HEK293 (cell line): ENCODE measurements at regions not wholly inside any gene's neighbourhood (a gene's known extent, or its start where the extent isn't known, plus 50 kb on each side); places are given as distances from the start of the nearest gene placed in this dataset.
A peak's percentile ranks its signal among the peaks of the same experiment; 100 is the strongest.

Experiments
- CTCF ChIA-PET: fragments of 350-600 bp; formaldehyde crosslinking; extraction: SDS; loops from one replicate; lab custom pipeline; 2021; ENCODE audit warnings: antibody characterized with exemption; lab: Yijun Ruan, JAX
- POLR2A ChIA-PET: fragments of 300-600 bp; formaldehyde crosslinking; extraction: SDS; loops from one replicate; lab custom pipeline; 2020; ENCODE audit warnings: antibody characterized with exemption, inconsistent platforms; lab: Yijun Ruan, JAX
- H3K27ac ChIP-seq: fragments of 200-500 bp; sonication (Bioruptor generic); 2 replicates; pipeline ENCODE4 v1.5.1; 2014; ENCODE audit warnings: low read depth, low read length, control low read depth, inconsistent platforms; ENCODE audit errors: extremely low read depth
- H3K36me3 ChIP-seq, 2 experiments: fragments of 200-500 bp in 1 of 2; sonication (Bioruptor generic) in 1 of 2; 1 replicate in 1 of 2; 2 replicates in 1 of 2; pipeline ENCODE4 v1.5.1; 2014 to 2017; ENCODE audit warnings: inconsistent platforms in 2 of 2, low read length in 2 of 2; ENCODE audit not compliant: control insufficient read depth in 2 of 2, insufficient read depth in 1 of 2
- H3K4me1 ChIP-seq: fragments of 200-500 bp; sonication (Bioruptor generic); 2 replicates; pipeline ENCODE4 v1.5.1; 2014; ENCODE audit warnings: mild to moderate bottlenecking, low read length, inconsistent platforms; ENCODE audit not compliant: control insufficient read depth, insufficient read depth
- H3K4me3 ChIP-seq: 2 replicates; pipeline ENCODE4 v1.5.1; 2011; ENCODE audit warnings: low read depth, mild to moderate bottlenecking, control low read depth, low read length, moderate library complexity
- H3K9me3 ChIP-seq: fragments of 200-500 bp; sonication (Bioruptor generic); 2 replicates; pipeline ENCODE4 v1.5.1; 2014; ENCODE audit warnings: low read depth, low read length, inconsistent platforms; ENCODE audit not compliant: control insufficient read depth, insufficient read depth
- EGR2 ChIP-seq: fragments of 450-650 bp; formaldehyde crosslinking; IDR thresholded peaks from 2 replicates; pipeline ENCODE4 v1.5.1; 2016; ENCODE audit warnings: low read depth, missing biosample characterization, missing genetic modification characterization
- GLI2 ChIP-seq: fragments of 450-650 bp; formaldehyde crosslinking; IDR thresholded peaks from 2 replicates; pipeline ENCODE4; 2017; ENCODE audit warnings: missing biosample characterization, missing genetic modification characterization, low read depth, borderline replicate concordance
- GLIS1 ChIP-seq: fragments of 450-650 bp; formaldehyde crosslinking; IDR thresholded peaks from 2 replicates; pipeline ENCODE4 v1.5.1; 2016; ENCODE audit warnings: missing biosample characterization, missing genetic modification characterization
- SALL2 ChIP-seq: fragments of 450-650 bp; formaldehyde crosslinking; IDR thresholded peaks from 2 replicates; pipeline ENCODE4 v1.5.0; 2017; ENCODE audit warnings: missing biosample characterization, mild to moderate bottlenecking, missing genetic modification characterization, borderline replicate concordance
- SCRT1 ChIP-seq: fragments of 450-650 bp; formaldehyde crosslinking; IDR thresholded peaks from 2 replicates; pipeline ENCODE4 v1.5.1; 2016; ENCODE audit warnings: missing biosample characterization, missing genetic modification characterization, borderline replicate concordance
- SP3 ChIP-seq: fragments of 450-650 bp; formaldehyde crosslinking; IDR thresholded peaks from 2 replicates; pipeline ENCODE4 v1.5.1; 2016; ENCODE audit warnings: missing biosample characterization, missing genetic modification characterization
- SP7 ChIP-seq: fragments of 450-650 bp; formaldehyde crosslinking; IDR thresholded peaks from 2 replicates; pipeline ENCODE4 v1.5.1; 2016; ENCODE audit warnings: missing biosample characterization, missing genetic modification characterization
- YY2 ChIP-seq: fragments of 450-650 bp; formaldehyde crosslinking; IDR thresholded peaks from 2 replicates; pipeline ENCODE4 v1.5.1; 2016; ENCODE audit warnings: missing biosample characterization, missing genetic modification characterization
- ZBTB20 ChIP-seq: fragments of 450-650 bp; formaldehyde crosslinking; IDR thresholded peaks from 2 replicates; pipeline ENCODE4 v1.5.1; 2016; ENCODE audit warnings: missing biosample characterization, missing genetic modification characterization
- ZNF133 ChIP-seq: fragments of 450-650 bp; formaldehyde crosslinking; IDR thresholded peaks from 2 replicates; pipeline ENCODE4 v1.5.1; 2016; ENCODE audit warnings: missing biosample characterization, missing genetic modification characterization
- ZNF175 ChIP-seq: fragments of 450-650 bp; formaldehyde crosslinking; IDR thresholded peaks from 2 replicates; pipeline ENCODE4 v1.5.1; 2016; ENCODE audit warnings: missing biosample characterization, missing genetic modification characterization
- ZNF23 ChIP-seq: fragments of 450-650 bp; formaldehyde crosslinking; IDR thresholded peaks from 2 replicates; pipeline ENCODE4 v1.5.1; 2016; ENCODE audit warnings: missing biosample characterization, missing genetic modification characterization, borderline replicate concordance
- ZNF24 ChIP-seq: fragments of 450-650 bp; formaldehyde crosslinking; IDR thresholded peaks from 2 replicates; pipeline ENCODE4 v1.5.1; 2016; ENCODE audit warnings: missing biosample characterization, missing genetic modification characterization
- ZNF292 ChIP-seq: fragments of 450-650 bp; formaldehyde crosslinking; IDR thresholded peaks from 2 replicates; pipeline ENCODE4 v1.5.1; 2016; ENCODE audit warnings: low read depth, missing biosample characterization, missing genetic modification characterization, borderline replicate concordance
- ZNF341 ChIP-seq: fragments of 450-650 bp; formaldehyde crosslinking; IDR thresholded peaks from 2 replicates; pipeline ENCODE4; 2016; ENCODE audit warnings: low read depth, missing biosample characterization, missing genetic modification characterization
- ZNF366 ChIP-seq: fragments of 450-650 bp; formaldehyde crosslinking; conservative IDR thresholded peaks from 2 replicates; pipeline ENCODE4 v1.5.1; 2016; ENCODE audit warnings: missing biosample characterization, missing genetic modification characterization
- ZNF433 ChIP-seq: fragments of 450-650 bp; formaldehyde crosslinking; IDR thresholded peaks from 2 replicates; pipeline ENCODE4 v1.5.1; 2016; ENCODE audit warnings: missing biosample characterization, missing genetic modification characterization, low read depth
- ZNF48 ChIP-seq: fragments of 450-650 bp; formaldehyde crosslinking; IDR thresholded peaks from 2 replicates; pipeline ENCODE4 v1.5.1; 2016; ENCODE audit warnings: missing biosample characterization, missing genetic modification characterization
- ZNF488 ChIP-seq: fragments of 450-650 bp; formaldehyde crosslinking; IDR thresholded peaks from 2 replicates; pipeline ENCODE4 v1.5.1; 2016; ENCODE audit warnings: missing biosample characterization, missing genetic modification characterization
- ZNF555 ChIP-seq: fragments of 450-650 bp; formaldehyde crosslinking; conservative IDR thresholded peaks from 2 replicates; pipeline ENCODE4 v1.5.1; 2017; ENCODE audit warnings: missing biosample characterization, mild to moderate bottlenecking, missing genetic modification characterization, inconsistent platforms
- ZNF624 ChIP-seq: fragments of 450-650 bp; formaldehyde crosslinking; IDR thresholded peaks from 2 replicates; pipeline ENCODE4 v1.5.1; 2017; ENCODE audit warnings: missing biosample characterization, missing genetic modification characterization
- ZNF645 ChIP-seq: fragments of 450-650 bp; formaldehyde crosslinking; IDR thresholded peaks from 2 replicates; pipeline ENCODE4; 2016; ENCODE audit warnings: missing biosample characterization, missing genetic modification characterization
- ZNF777 ChIP-seq: fragments of 450-650 bp; formaldehyde crosslinking; IDR thresholded peaks from 2 replicates; pipeline ENCODE4 v1.5.1; 2017; ENCODE audit warnings: missing biosample characterization, missing genetic modification characterization, borderline replicate concordance
- ZSCAN18 ChIP-seq: fragments of 450-650 bp; formaldehyde crosslinking; IDR thresholded peaks from 2 replicates; pipeline ENCODE4 v1.5.1; 2016; ENCODE audit warnings: missing biosample characterization, missing genetic modification characterization
- ZSCAN30 ChIP-seq: fragments of 450-650 bp; IDR thresholded peaks from 2 replicates; pipeline ENCODE4 v1.5.1; 2018; ENCODE audit warnings: missing biosample characterization, mild to moderate bottlenecking, missing genetic modification characterization, moderate library complexity
- ZXDB ChIP-seq: fragments of 450-650 bp; formaldehyde crosslinking; IDR thresholded peaks from 2 replicates; pipeline ENCODE4 v1.5.1; 2016; ENCODE audit warnings: missing biosample characterization, missing genetic modification characterization

GRCh38 chr9:134502266-134502791 is 139.3 kb upstream of the COL5A1 start:
- POLR2A ChIA-PET: interaction anchor here (1.1 to 1.3 kb wide), 2 partner anchors 124 to 140 kb away, joined by 3 read pairs; no protein-coding TSS in a partner anchor
- no peaks in the 10 kb centered on the region for H3K4me1 ChIP-seq
- no peaks in the 10 kb centered on the region for H3K9me3 ChIP-seq
- TF ChIP-seq ZNF624 (tag by site-specific recombination) (no peak), SCRT1 (no peak), ZNF23 (tag by site-specific recombination) (no peak), ZNF48 (tag by site-specific recombination) (no peak), ZSCAN18 (no peak), ZNF341 (tag by site-specific recombination) (no peak), ZNF366 (tag by site-specific recombination) (no peak), ZNF555 (tag by site-specific recombination) (no peak), EGR2 (tag by site-specific recombination) (no peak), ZNF24 (tag by site-specific recombination) (no peak), ZXDB (tag by site-specific recombination) (no peak), ZNF133 (no peak), SP7 (tag by site-specific recombination) (no peak), ZNF777 (tag by site-specific recombination) (no peak), GLI2 (tag by site-specific recombination) (no peak), YY2 (no peak)
- H3K36me3 ChIP-seq: no peaks in the 10 kb centered on the region
- H3K4me3 ChIP-seq: no peak overlapping the region
- CTCF ChIA-PET: interaction anchor here (0.6 to 1.9 kb wide), 3 partner anchors 48 to 198 kb away, joined by 3 to 7 read pairs (median 3); no protein-coding TSS in a partner anchor
- H3K27ac ChIP-seq: no peak overlapping the region

- Histone ChIP-seq H3K36me3 (no peaks in the 10 kb centered on the region), H3K4me3 (no peak overlapping the region), H3K4me1 (no peaks in the 10 kb centered on the region), H3K27ac (no peak overlapping the region), H3K9me3 (no peaks in the 10 kb centered on the region)
- no peak for TF ChIP-seq ZNF175 (tag by site-specific recombination)
- TF ChIP-seq GLIS1: peak; percentile 59
- no peak for TF ChIP-seq ZNF645 (tag by site-specific recombination)
- no peak for TF ChIP-seq ZSCAN30 (tag by site-specific recombination)
- TF ChIP-seq ZNF433 (tag by site-specific recombination): no peak
- no peak for TF ChIP-seq SALL2
- TF ChIP-seq ZNF366 (tag by site-specific recombination): no peak
- TF ChIP-seq SP3 (tag by site-specific recombination): no peak
- TF ChIP-seq ZNF488 (tag by site-specific recombination): no peak
- peak; percentile 65 for TF ChIP-seq ZBTB20 (tag by site-specific recombination)
- no peak for TF ChIP-seq ZNF292 (tag by site-specific recombination)
- ChIA-PET POLR2A (interaction anchor here (1.1 to 1.3 kb wide), 2 partner anchors 124 to 140 kb away, joined by 3 read pairs; no protein-coding TSS in a partner anchor), CTCF (interaction anchor here (0.6 to 1.5 kb wide), 3 partner anchors 47 to 197 kb away, joined by 3 to 4 read pairs (median 3); no protein-coding TSS in a partner anchor)
Observed at GRCh38 chr9:134502809-134503211, 138.8 kb upstream of the COL5A1 start.
